HepG2 (cell line): ENCODE measurements at regions not wholly inside any gene's neighbourhood (a gene's known extent, or its start where the extent isn't known, plus 50 kb on each side); places are given as distances from the start of the nearest gene placed in this dataset.

Source experiments
- ATAC-seq: fragments of 200-7000 bp; cut with Tn5 transposase; 3 replicates; pipeline ENCODE4 v1.9.1; 2020; ENCODE audit warnings: mild to moderate bottlenecking, moderate library complexity
- BruUV-seq: library from RNA; stranded (reverse); fragments of 400-500 nt; replicated peaks from 2 replicates; lab custom pipeline; 2021; lab: Mats Ljungman, UMichigan
- CTCF ChIA-PET: fragments of 300-600 bp; formaldehyde crosslinking; extraction: SDS; loops from one replicate; lab custom pipeline; 2021; ENCODE audit warnings: low total read pairs, inconsistent platforms, low intra/inter-chr PET ratio; lab: Yijun Ruan, JAX
- POLR2A ChIA-PET: fragments of 350-600 bp; sonication (Branson Sonifier 250); formaldehyde crosslinking; loops from one replicate; lab custom pipeline; 2020; ENCODE audit warnings: antibody characterized with exemption, inconsistent platforms; lab: Yijun Ruan, JAX
- DNase-seq: peaks from one replicate; pipeline ENCODE4 v3.0.0-alpha.2; 2015; ENCODE audit warnings: low spot score
- FAIRE-seq: peaks from 3 replicates; lab custom pipeline; 2011; peaks lifted over from hg19 to GRCh38; lab: Jason Lieb, UNC
- H2AFZ ChIP-seq: one replicate; pipeline ENCODE4 v1.6.1; 2011; ENCODE audit warnings: low read length, inconsistent platforms
- H3K27ac ChIP-seq: fragments of 300-600 bp; 3 replicates; pipeline ENCODE4 v1.8.0; 2011; ENCODE audit warnings: mixed run types, mild to moderate bottlenecking, mixed read lengths, low read length, inconsistent platforms; ENCODE audit not compliant: insufficient read depth; ENCODE audit errors: extremely low read length
- H3K27me3 ChIP-seq, 2 experiments: fragments of 200-600 bp in 1 of 2; 2 replicates in 1 of 2; 3 replicates in 1 of 2; pipeline versions ENCODE4 v1.6.0 to v1.8.0; 2011; ENCODE audit warnings: low read length in 2 of 2, mild to moderate bottlenecking in 2 of 2, moderate library complexity in 2 of 2, inconsistent platforms in 1 of 2; ENCODE audit not compliant: insufficient read depth in 2 of 2, control insufficient read depth in 1 of 2
- H3K36me3 ChIP-seq, 2 experiments: fragments of 200-600 bp in 1 of 2; replicated peaks in 1 of 2; 2 replicates in 1 of 2; 3 replicates in 1 of 2; pipeline versions ENCODE4 v1.5.1 to v1.8.0; 2011; ENCODE audit warnings: low read length in 2 of 2, inconsistent platforms in 1 of 2; ENCODE audit not compliant: insufficient read depth in 2 of 2, control insufficient read depth in 1 of 2
- H3K4me1 ChIP-seq: 2 replicates; pipeline ENCODE4 v1.5.1; 2012; ENCODE audit warnings: low read length, inconsistent platforms; ENCODE audit not compliant: insufficient read depth
- H3K4me2 ChIP-seq: 2 replicates; pipeline ENCODE4 v1.6.0; 2011; ENCODE audit warnings: low read depth, low read length, inconsistent platforms
- H3K4me3 ChIP-seq, 3 experiments: fragments of 200-600 bp in 1 of 3; sonication (generic), shearing (Covaris generic) in 1 of 3; replicated peaks in 1 of 3; 2 replicates each; pipeline ENCODE4 v1.5.1; 2011 to 2016; ENCODE audit warnings: low read length in 3 of 3, inconsistent platforms in 2 of 3, low read depth in 2 of 3, mild to moderate bottlenecking in 2 of 3, control low read depth in 1 of 3, mixed read lengths in 1 of 3; ENCODE audit not compliant: insufficient read depth in 1 of 3
- H3K79me2 ChIP-seq: one replicate; pipeline ENCODE4 v1.6.1; 2011; ENCODE audit warnings: low read length, inconsistent platforms; ENCODE audit not compliant: insufficient read depth
- H3K9ac ChIP-seq: 2 replicates; pipeline ENCODE4 v1.6.0; 2011; ENCODE audit warnings: mild to moderate bottlenecking, low read depth, low read length, inconsistent platforms; ENCODE audit not compliant: insufficient read depth
- H3K9me3 ChIP-seq: 2 replicates; pipeline ENCODE4 v1.5.1; 2012; ENCODE audit warnings: mild to moderate bottlenecking, low read length
- H4K20me1 ChIP-seq: 2 replicates; pipeline ENCODE4 v1.6.0; 2011; ENCODE audit warnings: inconsistent platforms, mild to moderate bottlenecking, low read length, moderate library complexity; ENCODE audit not compliant: insufficient read depth
- MED13 ChIP-seq: sonication (generic); formaldehyde crosslinking; IDR thresholded peaks from 2 replicates; pipeline ENCODE4 v1.5.0; 2020; ENCODE audit warnings: missing genetic modification reagents
- TAF1 ChIP-seq: sonication (generic); formaldehyde crosslinking; IDR thresholded peaks from 2 replicates; pipeline ENCODE4 v1.4.0; 2020; ENCODE audit warnings: missing genetic modification reagents
- WGBS: methylation state at CpG from one replicate; pipeline ENCODE4 v1.1.6; 2017; ENCODE audit warnings: low lambda C conversion rate; 5-methylcytosine and 5-hydroxymethylcytosine counted together
- in situ Hi-C: cut with HindIII; loops from 2 replicates; pipeline ENCODE4 v1.10.0; 2017; ENCODE audit warnings: low pct_unique_long_range_greater_than_20kb; ENCODE audit not compliant: extremely low pct_ligation_motif_present
- intact Hi-C: fragments of 100-400 bp; cut with micrococcal nuclease; formaldehyde crosslinking; loops from one replicate; pipeline ENCODE4 v1.10.0; 2022; ENCODE audit not compliant: unreplicated experiment
- TF ChIP-seq, protein P1 (sequence below): sonication (generic); formaldehyde crosslinking; IDR thresholded peaks from 2 replicates; pipeline ENCODE4 v1.4.0; 2020; ENCODE audit warnings: missing genetic modification reagents; ENCODE audit errors: not compliant biosample characterization
- TF ChIP-seq, protein P2 (sequence below): sonication (generic); formaldehyde crosslinking; IDR thresholded peaks from 2 replicates; pipeline ENCODE4 v1.5.1; 2020; ENCODE audit warnings: mild to moderate bottlenecking, missing genetic modification reagents, borderline replicate concordance

DNA sequence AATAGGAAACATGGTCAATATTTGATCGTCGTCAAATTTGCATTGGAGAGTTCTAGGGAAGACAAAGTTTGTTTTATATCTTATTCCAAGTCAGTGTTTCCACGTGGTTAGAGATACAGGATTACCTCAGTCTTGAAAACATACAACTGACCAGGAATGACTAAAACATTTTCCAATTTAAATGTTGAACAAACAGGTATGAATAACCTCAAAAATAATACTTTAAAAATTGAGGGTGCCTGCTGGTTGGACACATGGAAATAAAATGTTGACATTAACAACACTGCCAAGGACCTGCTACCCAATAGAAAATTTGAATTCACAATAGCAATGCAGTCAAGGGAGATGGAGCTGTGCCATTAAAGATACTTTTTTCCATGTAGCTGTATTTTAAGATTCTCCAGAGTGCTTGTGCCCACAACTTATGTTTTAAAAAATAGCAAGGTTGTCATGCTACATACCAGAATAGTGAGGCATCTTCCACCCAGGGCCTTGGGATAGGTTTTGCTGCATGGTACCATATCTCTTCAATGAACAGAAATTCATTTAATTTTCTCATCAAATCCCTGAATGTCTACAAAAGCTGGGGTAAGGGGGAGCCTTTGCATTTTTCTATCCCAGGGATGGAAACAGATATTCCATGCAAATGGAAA, 260.8 kb downstream of the EFNB2 start:
- H3K36me3 ChIP-seq: no peaks in the 10 kb centered on the region
- intact Hi-C loops (no loop called here), in situ Hi-C loops (no loop called here)
- no TSS peak for BruUV-seq
- DNase-seq: no peak
- ChIA-PET POLR2A (no interaction called here), CTCF (no interaction called here)
- no peaks in the 10 kb centered on the region for H3K4me1 ChIP-seq
- H3K9ac ChIP-seq: no peak overlapping the region
- no peaks in the 10 kb centered on the region for H3K9me3 ChIP-seq
- H3K4me2 ChIP-seq: no peak overlapping the region
- FAIRE-seq: no peak
- H4K20me1 ChIP-seq: no peaks in the 10 kb centered on the region
- WGBS: 1% methylated on average over 3 of the region's 3 CpGs
- no peaks in the 10 kb centered on the region for H3K79me2 ChIP-seq
- H3K27me3 ChIP-seq: peaks cover 0 to 6% of the 10 kb centered on the region in 2 experiments; a peak in 3 of 5 replicates
- ATAC-seq: no peak
- H2AFZ ChIP-seq: no peak overlapping the region
- H3K4me3 ChIP-seq: no peak overlapping the region
- no peak overlapping the region for H3K27ac ChIP-seq
- TF ChIP-seq, protein P1, sequence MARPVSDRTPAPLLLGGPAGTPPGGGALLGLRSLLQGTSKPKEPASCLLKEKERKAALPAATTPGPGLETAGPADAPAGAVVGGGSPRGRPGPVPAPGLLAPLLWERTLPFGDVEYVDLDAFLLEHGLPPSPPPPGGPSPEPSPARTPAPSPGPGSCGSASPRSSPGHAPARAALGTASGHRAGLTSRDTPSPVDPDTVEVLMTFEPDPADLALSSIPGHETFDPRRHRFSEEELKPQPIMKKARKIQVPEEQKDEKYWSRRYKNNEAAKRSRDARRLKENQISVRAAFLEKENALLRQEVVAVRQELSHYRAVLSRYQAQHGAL (CRISPR knock-in tag): no peak
- TF ChIP-seq TAF1 (CRISPR knock-in tag): no peak
- TF ChIP-seq, protein P2, sequence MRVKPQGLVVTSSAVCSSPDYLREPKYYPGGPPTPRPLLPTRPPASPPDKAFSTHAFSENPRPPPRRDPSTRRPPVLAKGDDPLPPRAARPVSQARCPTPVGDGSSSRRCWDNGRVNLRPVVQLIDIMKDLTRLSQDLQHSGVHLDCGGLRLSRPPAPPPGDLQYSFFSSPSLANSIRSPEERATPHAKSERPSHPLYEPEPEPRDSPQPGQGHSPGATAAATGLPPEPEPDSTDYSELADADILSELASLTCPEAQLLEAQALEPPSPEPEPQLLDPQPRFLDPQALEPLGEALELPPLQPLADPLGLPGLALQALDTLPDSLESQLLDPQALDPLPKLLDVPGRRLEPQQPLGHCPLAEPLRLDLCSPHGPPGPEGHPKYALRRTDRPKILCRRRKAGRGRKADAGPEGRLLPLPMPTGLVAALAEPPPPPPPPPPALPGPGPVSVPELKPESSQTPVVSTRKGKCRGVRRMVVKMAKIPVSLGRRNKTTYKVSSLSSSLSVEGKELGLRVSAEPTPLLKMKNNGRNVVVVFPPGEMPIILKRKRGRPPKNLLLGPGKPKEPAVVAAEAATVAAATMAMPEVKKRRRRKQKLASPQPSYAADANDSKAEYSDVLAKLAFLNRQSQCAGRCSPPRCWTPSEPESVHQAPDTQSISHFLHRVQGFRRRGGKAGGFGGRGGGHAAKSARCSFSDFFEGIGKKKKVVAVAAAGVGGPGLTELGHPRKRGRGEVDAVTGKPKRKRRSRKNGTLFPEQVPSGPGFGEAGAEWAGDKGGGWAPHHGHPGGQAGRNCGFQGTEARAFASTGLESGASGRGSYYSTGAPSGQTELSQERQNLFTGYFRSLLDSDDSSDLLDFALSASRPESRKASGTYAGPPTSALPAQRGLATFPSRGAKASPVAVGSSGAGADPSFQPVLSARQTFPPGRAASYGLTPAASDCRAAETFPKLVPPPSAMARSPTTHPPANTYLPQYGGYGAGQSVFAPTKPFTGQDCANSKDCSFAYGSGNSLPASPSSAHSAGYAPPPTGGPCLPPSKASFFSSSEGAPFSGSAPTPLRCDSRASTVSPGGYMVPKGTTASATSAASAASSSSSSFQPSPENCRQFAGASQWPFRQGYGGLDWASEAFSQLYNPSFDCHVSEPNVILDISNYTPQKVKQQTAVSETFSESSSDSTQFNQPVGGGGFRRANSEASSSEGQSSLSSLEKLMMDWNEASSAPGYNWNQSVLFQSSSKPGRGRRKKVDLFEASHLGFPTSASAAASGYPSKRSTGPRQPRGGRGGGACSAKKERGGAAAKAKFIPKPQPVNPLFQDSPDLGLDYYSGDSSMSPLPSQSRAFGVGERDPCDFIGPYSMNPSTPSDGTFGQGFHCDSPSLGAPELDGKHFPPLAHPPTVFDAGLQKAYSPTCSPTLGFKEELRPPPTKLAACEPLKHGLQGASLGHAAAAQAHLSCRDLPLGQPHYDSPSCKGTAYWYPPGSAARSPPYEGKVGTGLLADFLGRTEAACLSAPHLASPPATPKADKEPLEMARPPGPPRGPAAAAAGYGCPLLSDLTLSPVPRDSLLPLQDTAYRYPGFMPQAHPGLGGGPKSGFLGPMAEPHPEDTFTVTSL: no peak
- TF ChIP-seq MED13 (CRISPR knock-in tag): no peak
